ENCODE measurements at regions not wholly inside any gene's neighbourhood (a gene's known extent, or its start where the extent isn't known, plus 50 kb on each side); places are given as distances from the start of the nearest gene placed in this dataset.
"Not testable (repeated sequence)": the region's sequence is repeated elsewhere in the genome, so short reads cannot be mapped to it uniquely, and the experiment has no call there.

GRCh38 chr7:123264820-123265219, 65.1 kb upstream of the SLC13A1 start:
- not testable (repeated sequence) for TF ChIP-seq CTCF (IDR thresholded peaks at IDR 0.05; ENCODE audit: low read depth, low read length); EZH2phosphoT487 (IDR thresholded peaks at IDR 0.05; ENCODE audit: low read depth)

Measured in OCI-LY3 (cell line).